Keratinocyte (primary cell): ENCODE measurements at regions not wholly inside any gene's neighbourhood (a gene's known extent, or its start where the extent isn't known, plus 50 kb on each side); places are given as distances from the start of the nearest gene placed in this dataset.

Experiments used
- DNase-seq: peaks from one replicate; pipeline ENCODE4 v3.0.0-alpha.2; 2011; ENCODE audit warnings: low read depth, missing footprints, low spot score
- FAIRE-seq: peaks from 2 replicates; lab custom pipeline; 2011; peaks lifted over from hg19 to GRCh38; lab: Jason Lieb, UNC
- H2AFZ ChIP-seq: 2 replicates; pipeline ENCODE4 v1.6.0; 2012; ENCODE audit warnings: low read length, control low read depth, inconsistent platforms; ENCODE audit not compliant: control insufficient read depth
- H3K27ac ChIP-seq: 2 replicates; pipeline ENCODE4 v1.5.1; 2011; ENCODE audit warnings: low read length; ENCODE audit not compliant: control insufficient read depth, insufficient read depth
- H3K27me3 ChIP-seq: 3 replicates; pipeline ENCODE4 v1.6.0; 2011; ENCODE audit warnings: low read length; ENCODE audit not compliant: control insufficient read depth, insufficient read depth; ENCODE audit errors: extremely low read depth
- H3K36me3 ChIP-seq, 2 experiments: 2 replicates in 1 of 2; 3 replicates in 1 of 2; pipeline ENCODE4 v1.5.1; 2011; ENCODE audit warnings: low read length in 2 of 2, mild to moderate bottlenecking in 1 of 2; ENCODE audit not compliant: control insufficient read depth in 2 of 2, insufficient read depth in 2 of 2; ENCODE audit errors: extremely low read depth in 1 of 2
- H3K4me1 ChIP-seq: 3 replicates; pipeline ENCODE4 v1.5.1; 2011; ENCODE audit warnings: low read length; ENCODE audit not compliant: control insufficient read depth, insufficient read depth; ENCODE audit errors: extremely low read depth
- H3K4me2 ChIP-seq: 3 replicates; pipeline ENCODE4 v1.6.0; 2011; ENCODE audit warnings: low read depth, low read length; ENCODE audit not compliant: control insufficient read depth, insufficient read depth; ENCODE audit errors: extremely low read depth
- H3K4me3 ChIP-seq, 3 experiments: fragments of 200-600 bp in 1 of 3; sonication (generic) in 1 of 3; 2 replicates in 2 of 3; 3 replicates in 1 of 3; pipeline ENCODE4 v1.5.1; 2011 to 2016; ENCODE audit warnings: low read length in 3 of 3, mild to moderate bottlenecking in 3 of 3, control low read depth in 2 of 3, inconsistent platforms in 1 of 3, low read depth in 1 of 3, mixed read lengths in 1 of 3, mixed run types in 1 of 3, moderate library complexity in 1 of 3; ENCODE audit not compliant: control insufficient read depth in 2 of 3, insufficient read depth in 2 of 3; ENCODE audit errors: extremely low read depth in 1 of 3
- H3K79me2 ChIP-seq: 2 replicates; pipeline ENCODE4 v1.6.0; 2012; ENCODE audit warnings: low read length; ENCODE audit not compliant: control insufficient read depth, insufficient read depth
- H3K9ac ChIP-seq: 3 replicates; pipeline ENCODE4 v1.6.0; 2011; ENCODE audit warnings: low read length; ENCODE audit not compliant: control insufficient read depth, insufficient read depth; ENCODE audit errors: extremely low read depth
- H3K9me1 ChIP-seq: 3 replicates; pipeline ENCODE4 v1.6.0; 2011; ENCODE audit warnings: low read length; ENCODE audit not compliant: control insufficient read depth, insufficient read depth; ENCODE audit errors: extremely low read depth
- H3K9me3 ChIP-seq: 2 replicates; pipeline ENCODE4 v1.5.1; 2012; ENCODE audit warnings: low read depth, low read length; ENCODE audit not compliant: control insufficient read depth
- H4K20me1 ChIP-seq: 3 replicates; pipeline ENCODE4 v1.6.0; 2011; ENCODE audit warnings: low read length; ENCODE audit not compliant: control insufficient read depth, insufficient read depth; ENCODE audit errors: extremely low read depth
- EZH2 ChIP-seq: IDR thresholded peaks from one replicate; pipeline ENCODE4 v1.6.1; 2012; ENCODE audit warnings: inconsistent platforms, mild to moderate bottlenecking, low read length, moderate library complexity
- dilution Hi-C: fragments of 300-500 bp; cut with MboI; formaldehyde crosslinking; loops from one replicate; pipeline ENCODE4 v1.7.0; 2020; ENCODE audit warnings: low sequenced_read_pairs; ENCODE audit not compliant: extremely low pct_ligation_motif_present
- TF ChIP-seq, protein P1 (sequence below), 3 experiments: IDR thresholded peaks in 1 of 3; conservative IDR thresholded peaks in 1 of 3; optimal IDR thresholded peaks in 1 of 3; 2 replicates in 2 of 3; 3 replicates in 1 of 3; pipeline versions ENCODE3 to v1.5.1; 2011; ENCODE audit warnings: low read length in 3 of 3, mild to moderate bottlenecking in 3 of 3, moderate library complexity in 2 of 3, control low read depth in 1 of 3, inconsistent platforms in 1 of 3; ENCODE audit not compliant: insufficient read depth in 2 of 3; ENCODE audit errors: extremely low read depth in 1 of 3

DNA sequence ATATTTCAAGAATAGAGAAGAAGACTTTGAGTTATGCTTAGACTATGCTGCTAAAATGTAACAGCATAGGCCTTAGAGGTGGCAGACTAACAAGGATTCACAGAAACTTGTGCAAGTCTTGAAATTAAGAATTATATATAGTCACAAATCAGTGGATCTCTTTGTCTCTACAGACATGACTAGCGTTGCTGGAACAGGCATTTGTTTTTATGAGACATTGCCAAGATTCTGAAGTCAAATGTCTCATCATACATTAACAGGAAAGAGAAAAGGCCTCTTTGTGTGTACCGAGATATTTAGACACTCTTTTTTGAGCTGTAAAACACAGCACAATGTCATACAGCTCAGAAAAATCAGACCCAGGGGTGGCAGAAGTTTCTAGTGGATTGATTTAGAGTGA, 207.1 kb downstream of the TMX3 start:
- FAIRE-seq (no peak), DNase-seq (no peak)
- H3K79me2 ChIP-seq = no peaks in the 10 kb centered on the region
- no peak overlapping the region for H2AFZ ChIP-seq
- no peak overlapping the region for H3K9ac ChIP-seq
- dilution Hi-C loops = no loop called here
- H3K9me1 ChIP-seq = no peaks in the 10 kb centered on the region
- no peaks in the 10 kb centered on the region for H3K36me3 ChIP-seq
- H3K4me1 ChIP-seq = no peaks in the 10 kb centered on the region
- TF ChIP-seq EZH2 = no peak
- TF ChIP-seq, protein P1, sequence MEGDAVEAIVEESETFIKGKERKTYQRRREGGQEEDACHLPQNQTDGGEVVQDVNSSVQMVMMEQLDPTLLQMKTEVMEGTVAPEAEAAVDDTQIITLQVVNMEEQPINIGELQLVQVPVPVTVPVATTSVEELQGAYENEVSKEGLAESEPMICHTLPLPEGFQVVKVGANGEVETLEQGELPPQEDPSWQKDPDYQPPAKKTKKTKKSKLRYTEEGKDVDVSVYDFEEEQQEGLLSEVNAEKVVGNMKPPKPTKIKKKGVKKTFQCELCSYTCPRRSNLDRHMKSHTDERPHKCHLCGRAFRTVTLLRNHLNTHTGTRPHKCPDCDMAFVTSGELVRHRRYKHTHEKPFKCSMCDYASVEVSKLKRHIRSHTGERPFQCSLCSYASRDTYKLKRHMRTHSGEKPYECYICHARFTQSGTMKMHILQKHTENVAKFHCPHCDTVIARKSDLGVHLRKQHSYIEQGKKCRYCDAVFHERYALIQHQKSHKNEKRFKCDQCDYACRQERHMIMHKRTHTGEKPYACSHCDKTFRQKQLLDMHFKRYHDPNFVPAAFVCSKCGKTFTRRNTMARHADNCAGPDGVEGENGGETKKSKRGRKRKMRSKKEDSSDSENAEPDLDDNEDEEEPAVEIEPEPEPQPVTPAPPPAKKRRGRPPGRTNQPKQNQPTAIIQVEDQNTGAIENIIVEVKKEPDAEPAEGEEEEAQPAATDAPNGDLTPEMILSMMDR (optimal IDR thresholded peaks at IDR 0.05 in 1 of 3, IDR thresholded peaks at IDR 0.05 in 1 of 3, conservative IDR thresholded peaks at IDR 0.05 in 1 of 3; ENCODE audit: extremely low read depth in 1 of 3, insufficient read depth in 2 of 3, low read length in 3 of 3) = no peak
- H3K4me3 ChIP-seq = no peak overlapping the region
- no peaks in the 10 kb centered on the region for H3K9me3 ChIP-seq
- H3K4me2 ChIP-seq = no peak overlapping the region
- H3K27me3 ChIP-seq = peaks cover 3% of the 10 kb centered on the region
- H4K20me1 ChIP-seq = no peaks in the 10 kb centered on the region
- H3K27ac ChIP-seq = no peak overlapping the region

- Histone ChIP-seq H3K27ac (no peak overlapping the region), H4K20me1 (no peaks in the 10 kb centered on the region), H3K4me1 (no peaks in the 10 kb centered on the region), H3K9ac (no peak overlapping the region), H2AFZ (no peak overlapping the region), H3K4me2 (no peak overlapping the region), H3K36me3 (no peaks in the 10 kb centered on the region), H3K27me3 (peaks cover 3% of the 10 kb centered on the region), H3K9me3 (no peaks in the 10 kb centered on the region), H3K79me2 (no peaks in the 10 kb centered on the region), H3K9me1 (no peaks in the 10 kb centered on the region), H3K4me3 (no peak overlapping the region)
- DNase-seq = no peak
- dilution Hi-C loops = no loop called here
- no peak for TF ChIP-seq EZH2
- TF ChIP-seq, protein P1 (optimal IDR thresholded peaks at IDR 0.05 in 1 of 3, IDR thresholded peaks at IDR 0.05 in 1 of 3, conservative IDR thresholded peaks at IDR 0.05 in 1 of 3; ENCODE audit: extremely low read depth in 1 of 3, insufficient read depth in 2 of 3, low read length in 3 of 3) = no peak
- no peak for FAIRE-seq
These were observed 209.7 kb downstream of the TMX3 start for GRCh38 chr18:68505178-68505574.
